Karpas-422 (cell line): ENCODE measurements at regions not wholly inside any gene's neighbourhood (a gene's known extent, or its start where the extent isn't known, plus 50 kb on each side); places are given as distances from the start of the nearest gene placed in this dataset.

Experiments used
- DNase-seq: peaks from one replicate; pipeline ENCODE4 v3.0.0-alpha.2; 2015
- H2AFZ ChIP-seq: fragments of 200-600 bp; sonication (generic); 2 replicates; pipeline ENCODE4 v1.6.1; 2014; ENCODE audit warnings: antibody characterized with exemption, low read length, mixed read lengths
- H3K27ac ChIP-seq: fragments of 200-600 bp; sonication (generic); 2 replicates; pipeline ENCODE4 v1.5.1; 2014; ENCODE audit warnings: mild to moderate bottlenecking, low read length, moderate library complexity
- H3K27me3 ChIP-seq: fragments of 200-600 bp; sonication (generic); 2 replicates; pipeline ENCODE4 v1.6.1; 2014; ENCODE audit warnings: low read length, mixed read lengths
- H3K36me3 ChIP-seq: fragments of 200-600 bp; sonication (generic); 2 replicates; pipeline ENCODE4 v1.6.1; 2014; ENCODE audit warnings: low read length, mixed read lengths; ENCODE audit not compliant: insufficient read depth
- H3K4me1 ChIP-seq: fragments of 200-600 bp; sonication (generic); 2 replicates; pipeline ENCODE4 v1.6.1; 2014; ENCODE audit warnings: mild to moderate bottlenecking, low read length, mixed read lengths
- H3K4me2 ChIP-seq: fragments of 200-600 bp; sonication (generic); 2 replicates; pipeline ENCODE4 v1.6.1; 2014; ENCODE audit warnings: low read length, low read depth, mild to moderate bottlenecking; ENCODE audit not compliant: poor library complexity, severe bottlenecking
- H3K4me3 ChIP-seq: fragments of 200-600 bp; sonication (generic); 2 replicates; pipeline ENCODE4 v1.5.1; 2014; ENCODE audit warnings: mild to moderate bottlenecking, antibody characterized with exemption, low read length, mixed read lengths
- H3K79me2 ChIP-seq: fragments of 200-600 bp; sonication (generic); 2 replicates; pipeline ENCODE4 v1.6.1; 2014; ENCODE audit warnings: mild to moderate bottlenecking, low read length, mixed read lengths
- H3K9ac ChIP-seq: fragments of 200-600 bp; sonication (generic); 2 replicates; pipeline ENCODE4 v1.6.0; 2014; ENCODE audit warnings: low read length
- H3K9me2 ChIP-seq: fragments of 200-600 bp; sonication (generic), shearing (Covaris generic); replicated peaks from 2 replicates; pipeline ENCODE4 v1.6.0; 2014; ENCODE audit warnings: mild to moderate bottlenecking, low read length, moderate library complexity; ENCODE audit not compliant: insufficient read depth
- H3K9me3 ChIP-seq: fragments of 300-700, 200-600 bp; sonication (generic); 2 replicates; pipeline ENCODE4 v1.6.1; 2014; ENCODE audit warnings: low read length, mixed read lengths
- H4K20me1 ChIP-seq: fragments of 200-600 bp; sonication (generic); 2 replicates; pipeline ENCODE4 v1.6.1; 2014; ENCODE audit warnings: mild to moderate bottlenecking, antibody characterized with exemption, low read length, low read depth; ENCODE audit not compliant: insufficient read depth

DNA sequence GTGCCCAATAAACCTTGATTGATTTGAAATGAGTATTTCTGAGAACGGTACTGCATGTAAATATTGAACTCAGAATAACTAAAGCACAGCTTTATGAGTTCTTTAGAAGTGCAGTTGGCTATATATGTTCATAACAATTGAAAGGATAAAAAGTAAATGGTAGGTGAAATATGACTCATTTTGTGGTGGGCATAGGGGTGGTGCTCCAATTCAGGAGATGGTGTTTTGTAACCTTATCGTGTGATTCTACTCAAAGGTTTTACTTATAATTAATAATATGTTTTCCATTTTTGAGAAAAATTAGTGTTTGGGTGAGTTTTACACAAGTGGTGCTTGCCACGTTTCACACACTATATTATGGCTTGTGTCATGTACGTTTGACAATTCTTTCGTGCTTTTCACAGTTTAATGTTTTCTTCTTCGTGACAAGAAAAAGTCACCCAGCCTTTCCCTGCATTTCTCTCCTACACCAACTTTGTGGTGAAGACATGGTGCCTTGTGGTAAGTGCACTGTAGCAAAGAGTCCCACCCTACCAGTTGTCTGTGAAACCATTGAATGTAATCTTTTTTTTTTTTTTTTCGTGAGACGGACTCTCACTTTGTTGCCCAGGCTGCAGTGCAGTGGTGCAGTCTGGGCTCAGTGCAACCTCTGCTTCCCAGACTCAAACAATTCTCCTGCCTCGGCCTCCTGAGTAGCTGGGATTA lies 492.5 kb upstream of the SGCD start:
- Histone ChIP-seq H3K27ac (no peak overlapping the region), H2AFZ (no peak overlapping the region)

DNA sequence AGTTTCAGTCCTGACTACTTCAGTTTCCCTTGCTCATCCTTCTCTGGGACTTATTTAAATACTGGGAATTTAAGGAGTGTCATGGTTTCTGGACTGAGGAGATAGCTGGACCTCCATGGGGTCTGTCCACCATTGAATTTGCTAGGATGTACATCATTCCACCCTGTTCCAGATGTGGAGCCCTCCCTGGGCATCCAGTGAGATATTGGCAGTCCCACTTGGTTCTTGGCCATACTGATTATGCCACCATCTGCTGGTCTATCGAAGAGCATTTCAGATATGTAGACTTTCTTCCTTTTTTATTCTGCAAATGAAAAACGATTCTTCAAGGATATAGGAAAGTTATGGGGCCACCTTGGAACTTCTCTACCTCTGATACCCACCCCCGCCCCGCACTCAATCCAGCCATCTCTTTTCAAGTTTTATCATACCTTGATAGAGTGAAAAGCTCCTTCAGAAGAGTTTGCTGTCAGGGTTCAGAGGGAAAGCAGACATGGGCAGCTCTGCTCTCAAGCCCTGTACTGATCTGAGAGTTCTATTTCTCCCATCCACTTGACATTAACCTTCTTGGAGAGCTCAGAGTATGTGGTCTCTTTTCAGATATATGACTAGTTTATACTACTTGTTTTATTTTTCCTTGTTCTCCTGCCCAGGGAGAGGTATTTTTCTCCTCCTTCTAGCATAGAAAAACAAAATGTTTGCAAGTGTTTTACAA lies 490.7 kb upstream of the SGCD start:
- Histone ChIP-seq H4K20me1 (no peaks in the 10 kb centered on the region), H3K4me2 (no peak overlapping the region), H3K36me3 (no peaks in the 10 kb centered on the region), H3K79me2 (no peaks in the 10 kb centered on the region), H2AFZ (no peak overlapping the region), H3K4me3 (no peak overlapping the region), H3K27ac (no peak overlapping the region), H3K9ac (no peak overlapping the region), H3K9me3 (no peaks in the 10 kb centered on the region), H3K9me2 (no peaks in the 10 kb centered on the region), H3K4me1 (no peaks in the 10 kb centered on the region), H3K27me3 (no peaks in the 10 kb centered on the region)
- no peak for DNase-seq

More for the DNA sequence above, 492.5 kb upstream of the SGCD start:
- H3K4me1 ChIP-seq, result no peaks in the 10 kb centered on the region
- H4K20me1 ChIP-seq, result no peaks in the 10 kb centered on the region
- H3K36me3 ChIP-seq, result no peaks in the 10 kb centered on the region
- H3K4me2 ChIP-seq, result no peak overlapping the region
- no peak for DNase-seq
- no peaks in the 10 kb centered on the region for H3K9me2 ChIP-seq
- H3K9me3 ChIP-seq, result no peaks in the 10 kb centered on the region
- no peaks in the 10 kb centered on the region for H3K79me2 ChIP-seq
- H3K9ac ChIP-seq, result no peak overlapping the region
- H3K27me3 ChIP-seq, result no peaks in the 10 kb centered on the region
- H3K4me3 ChIP-seq, result no peak overlapping the region

DNA sequence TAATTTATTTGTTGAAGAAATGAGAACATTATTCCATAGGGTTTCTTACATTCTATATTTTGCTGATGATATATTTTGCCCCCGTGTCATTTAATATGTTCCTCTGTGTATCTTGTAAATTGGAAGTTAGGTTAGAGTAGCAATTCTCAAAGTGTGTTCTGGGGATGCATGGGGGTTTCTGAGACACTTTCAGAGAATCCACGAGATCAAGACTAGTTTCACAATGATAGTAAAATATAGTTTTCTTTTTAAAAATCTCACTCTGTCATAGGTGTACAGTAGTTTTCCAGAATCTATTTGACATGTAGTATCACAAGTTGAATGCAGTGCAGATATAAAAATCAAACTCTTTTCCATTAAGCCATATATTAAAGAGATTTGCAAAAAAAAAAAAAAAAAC lies 488.6 kb upstream of the SGCD start:
- no peak for DNase-seq
- no peaks in the 10 kb centered on the region for H3K4me1 ChIP-seq
- H4K20me1 ChIP-seq, result no peaks in the 10 kb centered on the region
- no peaks in the 10 kb centered on the region for H3K9me2 ChIP-seq
- H3K27me3 ChIP-seq, result no peaks in the 10 kb centered on the region
- no peak overlapping the region for H2AFZ ChIP-seq
- H3K36me3 ChIP-seq, result no peaks in the 10 kb centered on the region
- H3K4me2 ChIP-seq, result no peak overlapping the region
- no peak overlapping the region for H3K27ac ChIP-seq
- H3K9me3 ChIP-seq, result no peaks in the 10 kb centered on the region
- no peaks in the 10 kb centered on the region for H3K79me2 ChIP-seq
- no peak overlapping the region for H3K4me3 ChIP-seq
- H3K9ac ChIP-seq, result no peak overlapping the region

DNA sequence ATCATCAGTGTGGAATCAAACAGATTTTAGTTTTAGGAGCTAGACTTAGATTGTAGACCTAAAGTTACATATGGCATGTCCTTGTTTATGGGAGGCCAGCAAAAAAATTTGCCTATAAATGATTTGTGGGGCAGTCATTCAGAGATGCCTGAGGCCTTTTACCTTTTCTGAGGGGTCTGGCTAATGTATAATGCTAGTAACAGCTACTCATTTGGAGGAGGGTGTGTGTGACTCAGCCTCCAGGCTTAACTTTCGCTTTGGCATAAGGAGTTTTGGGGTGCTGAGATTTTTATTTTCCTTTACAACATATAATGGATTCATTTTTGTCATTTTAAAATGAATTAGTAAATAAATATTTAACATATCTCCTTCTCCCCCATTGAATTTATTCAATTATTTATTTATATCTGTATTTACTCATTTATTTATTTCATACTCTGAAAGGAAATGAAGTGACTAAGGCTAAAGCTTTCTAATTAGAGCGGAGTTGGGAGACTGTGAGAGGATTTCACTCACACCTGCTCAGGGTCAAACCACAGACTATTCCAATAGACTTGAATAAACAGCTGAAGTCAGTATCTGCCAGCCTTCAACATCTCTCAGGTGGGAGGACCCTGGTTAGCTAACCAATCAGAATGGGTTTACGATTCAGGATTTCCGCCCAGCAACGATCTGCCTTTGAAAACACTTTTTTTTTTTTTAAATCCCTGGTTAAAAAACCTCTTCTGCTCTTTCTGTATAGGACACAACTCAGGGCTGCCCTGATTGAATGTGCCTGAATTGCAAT lies 487.5 kb upstream of the SGCD start:
- no peaks in the 10 kb centered on the region for H3K27me3 ChIP-seq
- H3K36me3 ChIP-seq, result no peaks in the 10 kb centered on the region
- no peaks in the 10 kb centered on the region for H3K4me1 ChIP-seq
- H3K9me2 ChIP-seq, result no peaks in the 10 kb centered on the region
- H3K27ac ChIP-seq, result no peak overlapping the region
- no peaks in the 10 kb centered on the region for H3K9me3 ChIP-seq
- H2AFZ ChIP-seq, result no peak overlapping the region
- DNase-seq, result peak; percentile 43
- no peak overlapping the region for H3K4me2 ChIP-seq
- H4K20me1 ChIP-seq, result no peaks in the 10 kb centered on the region
- H3K79me2 ChIP-seq, result no peaks in the 10 kb centered on the region
- no peak overlapping the region for H3K4me3 ChIP-seq
- no peak overlapping the region for H3K9ac ChIP-seq

DNA sequence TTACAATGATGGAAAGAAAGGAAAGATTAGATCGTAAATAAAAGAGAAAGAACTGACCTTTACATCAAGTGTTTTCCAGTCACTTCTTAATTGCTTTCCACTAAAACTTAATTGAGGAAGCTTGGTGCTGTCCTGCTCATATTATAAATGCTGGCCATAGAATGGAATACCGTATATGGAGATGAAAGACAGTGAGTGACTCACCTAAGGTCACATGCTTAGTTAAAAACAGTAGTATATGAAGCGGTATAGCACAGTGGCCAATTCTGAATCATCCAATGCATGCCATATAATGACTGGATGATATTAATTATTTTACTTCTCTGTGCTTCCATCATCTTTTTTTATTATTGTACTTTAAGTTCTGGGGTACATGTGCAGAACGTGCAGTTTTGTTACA lies 482.4 kb upstream of the SGCD start:
- H3K9me3 ChIP-seq, result no peaks in the 10 kb centered on the region
- no peaks in the 10 kb centered on the region for H3K36me3 ChIP-seq
- no peak for DNase-seq
- H3K4me1 ChIP-seq, result no peaks in the 10 kb centered on the region
- no peaks in the 10 kb centered on the region for H3K79me2 ChIP-seq
- H3K9me2 ChIP-seq, result no peaks in the 10 kb centered on the region
- H3K27ac ChIP-seq, result no peak overlapping the region
- no peaks in the 10 kb centered on the region for H3K27me3 ChIP-seq
- H2AFZ ChIP-seq, result no peak overlapping the region
- H4K20me1 ChIP-seq, result no peaks in the 10 kb centered on the region
- H3K4me2 ChIP-seq, result no peak overlapping the region
- H3K9ac ChIP-seq, result no peak overlapping the region
- H3K4me3 ChIP-seq, result no peak overlapping the region

DNA sequence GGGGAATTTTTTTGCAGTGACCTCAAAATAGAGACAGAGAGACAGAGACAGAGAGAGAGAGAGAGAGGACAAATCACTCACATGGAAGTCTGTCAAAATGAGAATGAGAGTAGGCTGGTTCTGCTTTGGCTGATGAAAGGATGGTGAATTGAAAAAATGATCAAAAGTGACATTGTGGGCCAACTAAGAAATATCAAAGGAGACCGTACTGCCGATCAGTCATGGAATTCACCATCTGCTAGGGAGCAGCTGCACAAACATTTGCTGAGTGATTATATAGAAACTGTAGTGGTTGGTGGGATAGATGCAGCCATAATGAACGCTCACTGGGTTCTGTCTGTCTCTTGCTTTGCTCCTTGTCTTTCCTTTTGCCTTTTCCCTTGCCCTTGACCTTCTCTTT lies 476.6 kb upstream of the SGCD start:
- H3K4me1 ChIP-seq, result no peaks in the 10 kb centered on the region
- no peak overlapping the region for H3K4me3 ChIP-seq
- H3K4me2 ChIP-seq, result no peak overlapping the region
- H3K27me3 ChIP-seq, result no peaks in the 10 kb centered on the region
- H3K9ac ChIP-seq, result no peak overlapping the region
- H3K36me3 ChIP-seq, result no peaks in the 10 kb centered on the region
- no peaks in the 10 kb centered on the region for H3K9me3 ChIP-seq
- no peaks in the 10 kb centered on the region for H3K79me2 ChIP-seq
- no peak for DNase-seq
- no peak overlapping the region for H3K27ac ChIP-seq
- no peak overlapping the region for H2AFZ ChIP-seq
- no peaks in the 10 kb centered on the region for H4K20me1 ChIP-seq
- no peaks in the 10 kb centered on the region for H3K9me2 ChIP-seq

DNA sequence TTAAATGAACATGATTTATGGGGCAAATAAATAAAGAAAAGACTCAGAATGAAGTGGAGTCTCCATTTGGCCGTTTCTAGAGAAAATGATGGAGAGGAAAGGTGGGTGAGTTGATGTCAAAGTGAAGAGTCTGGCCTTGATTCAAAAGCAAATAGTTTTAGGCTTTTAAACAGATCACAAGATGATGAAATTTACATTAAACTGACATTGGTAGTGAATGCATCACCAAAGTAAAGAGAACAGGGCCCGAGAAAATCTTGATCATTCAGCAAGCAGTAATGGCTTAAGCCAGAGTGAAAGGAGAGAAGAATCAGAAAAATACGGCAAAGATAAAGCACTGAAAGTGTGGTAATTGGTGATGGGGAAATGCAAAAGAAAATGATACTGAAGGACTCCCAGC lies 460.0 kb upstream of the SGCD start:
- H3K79me2 ChIP-seq, result no peaks in the 10 kb centered on the region
- no peaks in the 10 kb centered on the region for H3K4me1 ChIP-seq
- no peak overlapping the region for H2AFZ ChIP-seq
- H3K27me3 ChIP-seq, result no peaks in the 10 kb centered on the region
- H3K9ac ChIP-seq, result no peak overlapping the region
- no peak overlapping the region for H3K27ac ChIP-seq
- no peaks in the 10 kb centered on the region for H4K20me1 ChIP-seq
- no peak overlapping the region for H3K4me3 ChIP-seq
- H3K9me2 ChIP-seq, result no peaks in the 10 kb centered on the region
- H3K36me3 ChIP-seq, result no peaks in the 10 kb centered on the region
- no peak for DNase-seq
- no peaks in the 10 kb centered on the region for H3K9me3 ChIP-seq
- no peak overlapping the region for H3K4me2 ChIP-seq

DNA sequence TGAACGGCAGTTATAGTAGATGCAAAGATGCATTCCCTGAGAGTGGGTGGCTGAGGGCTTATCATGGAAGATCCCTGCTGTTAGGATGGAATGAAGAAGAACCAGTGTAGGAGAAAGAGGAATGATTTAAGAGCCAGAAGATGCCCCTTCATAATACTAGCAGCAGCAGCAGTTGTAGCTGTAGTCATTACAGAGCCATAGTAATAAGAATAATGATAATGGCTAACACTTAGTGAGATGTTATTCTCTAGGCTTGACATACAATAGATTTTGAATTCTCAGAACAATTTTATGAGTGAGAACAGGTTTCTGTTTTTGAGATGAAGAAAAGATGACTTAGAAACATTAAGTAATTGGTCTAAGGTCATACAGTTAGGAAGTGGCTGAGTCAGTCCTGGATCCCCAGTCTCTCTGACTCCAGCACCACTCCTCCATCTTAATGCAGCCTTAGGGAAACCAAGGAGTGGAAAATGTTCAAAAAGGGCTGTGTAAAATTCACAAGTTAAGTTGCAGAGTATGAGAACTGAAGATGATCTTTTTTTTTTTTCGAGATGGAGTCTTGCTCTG lies 459.4 kb upstream of the SGCD start:
- Histone ChIP-seq H3K27ac (no peak overlapping the region), H3K9me3 (no peaks in the 10 kb centered on the region), H3K9me2 (no peaks in the 10 kb centered on the region), H3K4me3 (no peak overlapping the region), H2AFZ (no peak overlapping the region), H3K9ac (no peak overlapping the region), H3K4me2 (no peak overlapping the region), H4K20me1 (no peaks in the 10 kb centered on the region), H3K4me1 (no peaks in the 10 kb centered on the region), H3K79me2 (no peaks in the 10 kb centered on the region), H3K36me3 (no peaks in the 10 kb centered on the region), H3K27me3 (no peaks in the 10 kb centered on the region)
- no peak for DNase-seq
